GM18907 (cell line): ENCODE measurements at regions not wholly inside any gene's neighbourhood (a gene's known extent, or its start where the extent isn't known, plus 50 kb on each side); places are given as distances from the start of the nearest gene placed in this dataset.

Source experiments
- ATAC-seq: cut with Tn5 transposase; IDR thresholded peaks from one replicate; pipeline ENCODE4 v1.9.1; 2021; ENCODE audit warnings: mild to moderate bottlenecking, moderate library complexity; ENCODE audit not compliant: unreplicated experiment

- ATAC-seq, result no peak
Measured at GRCh38 chr3:83302091-83302490, 1540.6 kb upstream of the GBE1 start.

DNA sequence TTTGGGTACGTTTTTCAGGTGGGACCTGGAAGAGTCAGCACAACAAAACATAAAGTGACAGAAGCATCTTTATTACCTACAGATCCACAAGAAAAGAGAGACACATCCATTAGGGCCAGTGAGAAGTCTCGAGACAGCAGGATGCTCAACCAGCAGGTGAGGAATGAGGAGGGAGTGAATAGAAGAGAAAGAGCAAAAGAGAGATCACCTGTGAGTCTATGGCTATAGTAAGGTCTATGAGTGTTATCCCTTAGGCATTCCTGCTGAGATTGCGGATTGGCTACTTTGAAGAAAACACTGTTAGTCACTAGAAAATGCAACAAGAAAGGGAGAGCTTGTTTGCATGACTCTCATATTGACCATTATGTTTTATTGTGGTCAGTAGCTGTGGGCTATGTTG is 1556.2 kb upstream of the GBE1 start:
- no peak for ATAC-seq

GRCh38 chr3:83320726-83321125 is 1559.3 kb upstream of the GBE1 start:
- ATAC-seq, result no peak

- no peak for ATAC-seq
Measured at GRCh38 chr3:83321457-83321856, 1560.0 kb upstream of the GBE1 start.

DNA sequence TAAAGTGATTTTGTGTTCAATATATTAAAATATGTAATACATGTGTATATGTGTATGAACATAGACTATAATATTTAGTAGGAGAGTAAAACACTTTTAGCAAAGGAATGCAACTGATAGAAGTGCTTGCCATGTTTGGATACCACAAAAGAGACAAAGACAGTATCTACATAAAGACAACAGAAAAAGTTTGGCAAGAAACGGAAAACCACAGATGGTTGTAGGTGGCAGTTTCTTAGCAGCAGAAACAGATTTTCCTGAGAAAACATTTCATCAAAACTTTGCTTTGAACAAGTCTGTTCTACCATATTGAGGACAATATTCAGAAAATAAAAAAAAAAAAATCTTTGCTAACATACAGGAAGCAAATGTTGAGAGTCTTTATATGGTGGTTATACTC is 1560.4 kb upstream of the GBE1 start:
- no peak for ATAC-seq

DNA sequence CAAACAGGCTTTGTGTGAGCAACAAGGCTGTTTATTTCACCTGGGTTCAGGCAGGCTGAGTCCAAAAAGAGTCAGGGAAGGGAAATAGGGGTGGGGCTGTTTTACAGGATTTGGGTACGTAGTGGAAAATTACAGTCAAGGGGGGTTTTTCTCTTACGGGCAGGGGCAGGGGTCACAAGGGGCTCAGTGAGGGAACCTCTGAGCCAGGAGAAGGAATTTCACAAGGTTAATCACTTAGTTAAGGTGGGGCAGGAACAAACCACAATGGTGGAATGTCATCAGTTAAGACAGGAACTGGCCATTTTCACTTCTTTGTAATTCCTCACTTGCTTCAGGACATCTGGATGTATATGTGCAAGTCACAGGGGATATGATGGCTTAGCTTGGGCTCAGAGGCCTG is 1592.8 kb upstream of the GBE1 start:
- ATAC-seq, result no peak

DNA sequence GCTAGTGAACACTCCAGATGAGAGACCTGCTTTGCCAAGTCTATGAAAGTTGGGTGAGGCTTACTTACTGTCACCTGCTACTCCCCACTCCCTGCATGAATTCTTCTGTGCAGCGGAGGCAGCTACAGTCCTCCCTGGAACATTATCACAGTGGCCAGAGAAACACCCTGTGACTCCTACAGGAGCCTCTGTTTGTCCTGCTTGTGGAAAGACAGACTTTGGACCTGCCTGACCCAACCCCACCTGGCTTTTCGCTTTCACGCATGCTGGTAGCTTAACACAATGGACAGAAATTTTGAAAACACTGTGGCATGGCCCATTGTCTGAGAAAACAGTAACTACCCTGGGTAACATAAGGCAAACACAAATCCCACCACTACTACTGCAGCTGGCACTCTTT is 1565.5 kb upstream of the CADM2 start:
- ATAC-seq, result no peak

- ATAC-seq, result no peak
Measured at GRCh38 chr3:83403927-83404326, 1554.9 kb upstream of the CADM2 start.

DNA sequence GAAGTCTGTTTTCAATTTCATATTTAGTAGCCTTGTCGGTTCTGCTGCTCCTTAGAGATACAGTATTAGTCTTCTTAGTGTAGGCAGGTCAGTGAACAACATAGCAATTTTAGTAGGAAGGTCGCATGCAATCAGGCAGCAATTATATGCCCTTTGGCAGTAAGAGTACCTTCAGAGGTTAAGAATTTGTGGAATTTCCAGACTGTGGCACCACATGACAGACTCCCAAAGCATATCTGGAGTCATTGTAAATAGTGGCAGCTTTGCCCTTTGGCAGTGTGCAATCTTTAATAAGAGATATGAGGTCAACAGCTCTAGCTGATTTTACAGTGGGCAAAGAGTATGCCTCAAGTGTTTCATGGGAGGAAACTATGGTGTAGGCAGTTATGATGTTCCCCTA is 1532.5 kb upstream of the CADM2 start:
- no peak for ATAC-seq

DNA sequence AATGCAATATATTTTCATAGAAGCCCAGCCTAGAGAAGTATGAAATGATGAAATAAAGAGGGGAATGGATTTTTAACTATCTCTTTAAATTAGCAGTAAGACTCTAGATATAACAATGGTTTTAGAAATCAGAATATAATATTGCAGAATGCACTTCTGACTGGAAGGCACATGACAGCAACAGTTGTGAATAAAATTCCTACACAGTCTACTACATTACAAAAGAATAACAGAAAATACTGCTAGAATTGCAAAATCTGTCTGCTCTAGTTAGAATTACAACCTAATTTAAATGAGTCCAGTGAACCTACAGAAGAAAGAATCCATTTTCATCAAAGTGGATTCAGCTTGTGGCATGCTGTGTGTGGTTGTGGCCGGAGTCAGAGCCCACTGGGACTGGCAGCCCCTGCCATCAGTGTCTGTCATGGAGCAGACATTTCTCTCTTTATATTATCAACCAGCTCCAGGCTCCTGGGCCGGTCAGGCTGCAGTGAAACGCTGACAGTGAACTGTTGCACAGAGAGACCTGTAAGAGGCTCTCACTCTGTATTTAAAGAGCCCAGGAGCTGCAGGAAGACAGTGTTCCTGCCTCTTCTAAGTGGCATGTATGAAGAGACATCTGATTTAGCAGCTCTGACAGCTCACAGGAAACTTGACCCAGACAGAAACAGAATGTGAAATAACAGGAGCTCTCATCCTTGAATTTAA is 1523.8 kb upstream of the CADM2 start:
- no peak for ATAC-seq

- no peak for ATAC-seq
Measured at GRCh38 chr3:83438188-83438587, 1520.6 kb upstream of the CADM2 start.

GRCh38 chr3:83453056-83453455 is 1505.7 kb upstream of the CADM2 start:
- no peak for ATAC-seq

DNA sequence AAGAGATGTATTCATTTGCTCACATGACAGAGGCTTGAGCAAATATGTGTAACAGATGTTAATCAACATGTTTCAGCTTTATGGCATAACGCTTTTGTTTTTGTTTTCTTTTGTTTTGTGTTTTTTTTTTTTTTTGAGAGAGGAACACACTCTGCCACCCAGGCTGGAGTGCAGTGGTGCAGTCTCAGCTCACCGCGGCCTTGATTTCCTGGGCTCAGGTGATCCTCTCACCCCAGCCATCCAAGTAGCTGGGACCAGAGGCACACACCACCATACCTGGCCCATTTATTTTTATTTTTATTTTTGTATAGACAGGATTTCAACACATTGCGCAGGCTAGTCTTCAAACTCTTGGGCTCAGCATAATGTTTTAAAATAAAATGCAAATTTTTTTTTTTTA is 1504.4 kb upstream of the CADM2 start:
- ATAC-seq, result no peak

- no peak for ATAC-seq
Measured at GRCh38 chr3:83457551-83457950, 1501.2 kb upstream of the CADM2 start.

DNA sequence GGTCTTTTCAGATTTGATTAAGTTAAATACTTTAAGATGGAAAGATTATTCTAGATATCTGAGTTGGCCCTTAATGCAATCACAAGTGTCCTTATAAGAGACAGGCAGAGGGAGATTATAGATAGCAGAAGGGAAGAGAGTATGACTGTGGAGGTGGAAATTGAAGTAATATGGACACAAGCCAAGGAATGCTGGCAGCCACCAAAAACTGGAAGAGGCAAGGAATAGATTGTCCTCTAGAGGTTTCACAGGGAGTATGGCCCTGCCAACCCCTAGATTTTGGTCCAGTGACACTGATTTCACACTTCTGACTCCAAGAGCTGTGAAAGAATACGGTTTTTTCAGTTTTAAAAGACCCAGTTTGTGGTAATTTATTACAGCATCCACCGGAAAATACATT is 1498.7 kb upstream of the CADM2 start:
- ATAC-seq, result no peak

DNA sequence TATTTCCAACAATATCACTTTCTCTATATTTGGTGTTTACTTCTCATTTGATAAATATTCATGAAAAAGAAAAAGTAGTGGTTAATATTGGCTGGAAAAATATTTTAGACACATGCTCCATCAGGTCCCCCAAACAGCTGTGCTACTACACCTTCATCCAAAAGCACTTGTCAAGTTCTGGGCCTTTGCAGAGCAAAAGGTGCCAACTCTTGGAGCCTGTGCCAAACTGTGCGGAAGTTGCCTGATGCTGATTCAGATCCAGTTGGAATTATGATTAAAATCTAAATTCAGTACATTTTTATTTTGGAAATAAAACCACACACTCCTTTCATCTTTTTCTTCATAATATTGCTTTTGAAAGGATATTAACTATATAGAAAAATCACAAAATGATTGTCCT is 1497.4 kb upstream of the CADM2 start:
- ATAC-seq, result no peak

DNA sequence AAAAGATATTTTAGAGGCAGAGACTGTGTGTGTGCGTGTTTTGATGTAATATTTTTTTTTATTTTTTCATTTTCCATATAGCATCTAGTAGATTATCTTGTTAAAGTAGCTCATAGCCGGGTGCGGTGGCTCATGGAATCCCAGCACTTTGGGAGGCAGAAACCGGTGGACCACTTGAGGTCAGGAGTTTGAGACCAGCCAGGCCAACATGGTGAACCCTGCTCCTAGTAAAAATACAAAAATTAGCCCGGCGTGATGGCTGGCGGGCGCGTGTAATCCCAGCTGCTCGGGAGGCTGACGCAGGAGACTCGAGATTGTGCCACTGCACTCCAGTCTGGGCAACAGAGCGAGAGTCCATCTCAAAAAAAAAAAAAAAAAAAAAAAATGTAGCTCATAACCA is 1481.2 kb upstream of the CADM2 start:
- no peak for ATAC-seq

DNA sequence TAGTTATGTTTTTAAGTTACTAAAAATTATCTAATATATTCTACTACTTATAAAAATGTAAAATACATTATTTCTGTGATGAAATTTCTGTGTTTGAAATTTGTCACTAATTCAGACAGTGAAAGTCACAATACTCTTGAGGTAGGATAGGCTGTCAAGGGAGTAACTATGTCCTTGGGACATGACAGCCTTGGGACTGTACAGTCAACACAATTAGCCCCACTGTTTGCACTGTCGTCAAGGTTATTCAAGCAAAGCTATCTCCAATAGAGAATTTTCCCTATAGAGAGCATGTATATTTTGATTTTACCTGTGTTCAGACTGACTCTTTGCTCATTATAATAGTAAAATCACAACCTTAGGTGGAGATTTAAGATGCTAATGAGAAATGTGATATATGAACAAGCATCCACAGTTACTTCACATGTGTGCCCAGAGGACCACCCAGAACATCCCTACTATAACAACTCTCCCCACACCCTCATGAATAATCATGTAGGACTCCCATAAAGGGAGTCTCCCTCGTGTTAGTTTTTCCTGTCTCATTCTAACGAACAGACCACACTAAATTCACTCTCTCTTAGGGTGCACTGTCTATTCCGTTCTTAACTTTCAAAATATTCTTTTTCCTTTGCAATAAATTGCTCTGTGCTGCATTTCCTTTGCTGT is 1476.3 kb upstream of the CADM2 start:
- no peak for ATAC-seq

- ATAC-seq, result no peak
Measured at GRCh38 chr3:83496462-83496861, 1462.3 kb upstream of the CADM2 start.

DNA sequence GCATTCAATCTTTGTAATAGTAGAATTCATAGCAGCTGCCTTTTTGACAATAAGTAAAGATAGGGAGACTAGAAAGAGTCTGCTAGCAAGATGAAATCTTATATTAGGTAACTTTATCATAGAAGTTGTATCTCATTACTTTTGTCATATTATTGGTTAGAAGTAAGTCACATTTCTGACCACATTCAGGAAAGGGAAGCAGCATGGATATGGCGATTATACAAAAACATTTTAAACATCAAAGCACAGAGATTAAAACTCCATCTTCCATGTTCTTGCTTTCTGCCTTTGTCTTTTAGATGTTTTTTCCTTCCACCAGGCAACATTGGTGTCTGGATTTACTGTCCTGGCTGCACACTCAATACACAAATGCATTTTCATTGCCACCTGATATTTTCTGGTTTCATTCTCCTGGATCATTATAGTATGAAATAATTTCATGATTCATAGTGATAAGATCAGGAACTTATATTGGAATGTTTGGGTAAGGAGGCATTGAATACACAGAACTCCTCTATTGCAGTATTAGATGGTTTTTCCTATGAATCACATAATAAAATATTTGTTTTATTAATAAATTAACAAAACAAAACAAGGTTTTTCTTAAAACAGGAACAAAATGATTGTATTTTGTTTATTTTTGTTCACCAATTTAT is 1460.3 kb upstream of the CADM2 start:
- no peak for ATAC-seq

- ATAC-seq, result no peak
Measured at GRCh38 chr3:83500422-83500821, 1458.4 kb upstream of the CADM2 start.

GRCh38 chr3:83500931-83501330 is 1457.9 kb upstream of the CADM2 start:
- ATAC-seq, result no peak
